GM19023 (cell line): ENCODE measurements at regions not wholly inside any gene's neighbourhood (a gene's known extent, or its start where the extent isn't known, plus 50 kb on each side); places are given as distances from the start of the nearest gene placed in this dataset.

Experiments used
- ATAC-seq: cut with Tn5 transposase; IDR thresholded peaks from one replicate; pipeline ENCODE4 v1.9.1; 2021; ENCODE audit warnings: mild to moderate bottlenecking, moderate library complexity; ENCODE audit not compliant: unreplicated experiment

GRCh38 chr1:112312879-112313278, 83.1 kb upstream of the CTTNBP2NL start:
- ATAC-seq: no peak

GRCh38 chr1:112316254-112316913, 79.6 kb upstream of the CTTNBP2NL start:
- ATAC-seq: no peak

- ATAC-seq: no peak
These were observed 78.9 kb upstream of the CTTNBP2NL start for GRCh38 chr1:112317140-112317539.

GRCh38 chr1:112317611-112318062, 78.4 kb upstream of the CTTNBP2NL start:
- ATAC-seq: no peak

- ATAC-seq: no peak
These were observed 77.8 kb upstream of the CTTNBP2NL start for GRCh38 chr1:112318263-112318662.

- ATAC-seq: no peak
These were observed 77.2 kb upstream of the CTTNBP2NL start for GRCh38 chr1:112318698-112319370.

- ATAC-seq: no peak
These were observed 76.5 kb upstream of the CTTNBP2NL start for GRCh38 chr1:112319371-112320040.

- no peak for ATAC-seq
These were observed 76.0 kb upstream of the CTTNBP2NL start for GRCh38 chr1:112320058-112320457.

- ATAC-seq: no peak
These were observed 74.0 kb upstream of the CTTNBP2NL start for GRCh38 chr1:112322018-112322417.

- ATAC-seq: no peak
These were observed 72.9 kb upstream of the CTTNBP2NL start for GRCh38 chr1:112322983-112323678.

GRCh38 chr1:112325504-112325903, 70.5 kb upstream of the CTTNBP2NL start:
- ATAC-seq: no peak

GRCh38 chr1:112328600-112328999, 67.4 kb upstream of the CTTNBP2NL start:
- ATAC-seq: no peak

- ATAC-seq: no peak
These were observed 63.6 kb upstream of the CTTNBP2NL start for GRCh38 chr1:112332176-112333150.

- ATAC-seq: no peak
These were observed 60.7 kb upstream of the CTTNBP2NL start for GRCh38 chr1:112335351-112335750.

- no peak for ATAC-seq
These were observed 58.9 kb upstream of the CTTNBP2NL start for GRCh38 chr1:112337028-112337531.

GRCh38 chr1:112341986-112342385, 54.0 kb upstream of the CTTNBP2NL start:
- no peak for ATAC-seq

- no peak for ATAC-seq
These were observed 53.5 kb upstream of the CTTNBP2NL start for GRCh38 chr1:112342558-112342957.

- no peak for ATAC-seq
These were observed 51.1 kb upstream of the CTTNBP2NL start for GRCh38 chr1:112344754-112345423.
